Thyroid gland (tissue), 4 donors: ENCODE measurements at regions not wholly inside any gene's neighbourhood (a gene's known extent, or its start where the extent isn't known, plus 50 kb on each side); places are given as distances from the start of the nearest gene placed in this dataset.

Experiments used
- DNase-seq, 2 donors: peaks; one replicate each; pipeline ENCODE4 v3.0.0-alpha.2; 2019
- H3K27ac ChIP-seq, 3 donors: fragments of 200-600 bp; sonication (generic); 1 replicate in 2 of 3; 2 replicates in 1 of 3; pipeline ENCODE4 v1.5.1; 2016 to 2019; ENCODE audit warnings: mild to moderate bottlenecking in 1 of 3, moderate library complexity in 1 of 3
- H3K27me3 ChIP-seq: fragments of 200-600 bp; sonication (generic); one replicate; pipeline ENCODE4 v1.5.1; 2019
- H3K36me3 ChIP-seq, 2 donors: fragments of 200-600 bp; sonication (generic); one replicate each; pipeline ENCODE4 v1.5.1; 2016 to 2019
- H3K4me1 ChIP-seq, 2 donors: fragments of 200-600 bp; sonication (generic); one replicate each; pipeline ENCODE4 v1.5.1; 2017 to 2019
- H3K4me3 ChIP-seq, 3 donors: fragments of 200-600 bp; sonication (generic); replicated peaks in 1 of 3; 1 replicate in 2 of 3; 2 replicates in 1 of 3; pipeline ENCODE4 v1.5.1; 2016; ENCODE audit warnings: mild to moderate bottlenecking in 1 of 3
- H3K9me3 ChIP-seq: fragments of 200-600 bp; sonication (generic); one replicate; pipeline ENCODE4 v1.5.1; 2017
- POLR2A ChIP-seq, 2 donors: fragments of 450-650 bp; IDR thresholded peaks; one replicate each; pipeline ENCODE4 v1.6.1; 2017; ENCODE audit warnings: antibody characterized with exemption in 2 of 2, mild to moderate bottlenecking in 2 of 2, moderate library complexity in 1 of 2
- WGBS, 2 donors: methylation state at CpG; one replicate each; pipeline ENCODE4 v1.1.5; 2017; 5-methylcytosine and 5-hydroxymethylcytosine counted together
- intact Hi-C: fragments of 100-400 bp; cut with DNase I; formaldehyde crosslinking; loops from one replicate; pipeline ENCODE4 v1.15.1; 2023
- TF ChIP-seq, protein P1 (sequence below), 6 experiments: fragments of 200-600 bp in 3 of 6; fragments of 450-650 bp in 3 of 6; sonication (generic) in 3 of 6; IDR thresholded peaks; one replicate each; pipeline ENCODE4 v1.5.1; 2016 to 2019; ENCODE audit warnings: antibody characterized with exemption in 6 of 6, mild to moderate bottlenecking in 2 of 6, inconsistent platforms in 1 of 6, moderate library complexity in 1 of 6

GRCh38 chr1:234782791-234783190, 172.8 kb upstream of the IRF2BP2 start:
- Histone ChIP-seq H3K9me3 (no peaks in the 10 kb centered on the region), H3K36me3 (no peaks in the 10 kb centered on the region), H3K4me1 (peaks cover 0 to 8% of the 10 kb centered on the region in 2 donors), H3K27me3 (no peaks in the 10 kb centered on the region), H3K4me3 (no peak overlapping the region), H3K27ac (no peak overlapping the region)
- WGBS, 2 donors = 51 to 52% methylated on average over 2 of the region's 2 CpGs
- TF ChIP-seq, protein P1, sequence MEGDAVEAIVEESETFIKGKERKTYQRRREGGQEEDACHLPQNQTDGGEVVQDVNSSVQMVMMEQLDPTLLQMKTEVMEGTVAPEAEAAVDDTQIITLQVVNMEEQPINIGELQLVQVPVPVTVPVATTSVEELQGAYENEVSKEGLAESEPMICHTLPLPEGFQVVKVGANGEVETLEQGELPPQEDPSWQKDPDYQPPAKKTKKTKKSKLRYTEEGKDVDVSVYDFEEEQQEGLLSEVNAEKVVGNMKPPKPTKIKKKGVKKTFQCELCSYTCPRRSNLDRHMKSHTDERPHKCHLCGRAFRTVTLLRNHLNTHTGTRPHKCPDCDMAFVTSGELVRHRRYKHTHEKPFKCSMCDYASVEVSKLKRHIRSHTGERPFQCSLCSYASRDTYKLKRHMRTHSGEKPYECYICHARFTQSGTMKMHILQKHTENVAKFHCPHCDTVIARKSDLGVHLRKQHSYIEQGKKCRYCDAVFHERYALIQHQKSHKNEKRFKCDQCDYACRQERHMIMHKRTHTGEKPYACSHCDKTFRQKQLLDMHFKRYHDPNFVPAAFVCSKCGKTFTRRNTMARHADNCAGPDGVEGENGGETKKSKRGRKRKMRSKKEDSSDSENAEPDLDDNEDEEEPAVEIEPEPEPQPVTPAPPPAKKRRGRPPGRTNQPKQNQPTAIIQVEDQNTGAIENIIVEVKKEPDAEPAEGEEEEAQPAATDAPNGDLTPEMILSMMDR (IDR thresholded peaks at IDR 0.05) = peak in 1 of 6 experiments; percentile 22
- no peak for TF ChIP-seq POLR2A (IDR thresholded peaks at IDR 0.05)
- intact Hi-C loops = no loop called here
- peak; percentile 40 to 61 for DNase-seq

GRCh38 chr1:234782105-234782751, 172.2 kb upstream of the IRF2BP2 start:
- no peak for TF ChIP-seq POLR2A (IDR thresholded peaks at IDR 0.05)
- TF ChIP-seq, protein P1 (IDR thresholded peaks at IDR 0.05) = peak in 1 of 6 experiments; percentile 4
- H3K4me3 ChIP-seq = no peak overlapping the region
- no peak for DNase-seq
- H3K4me1 ChIP-seq = peaks cover 0 to 8% of the 10 kb centered on the region in 2 donors
- H3K36me3 ChIP-seq = no peaks in the 10 kb centered on the region
- intact Hi-C loops = no loop called here
- no peaks in the 10 kb centered on the region for H3K9me3 ChIP-seq
- WGBS, 2 donors = 89 to 93% methylated on average over 7 of the region's 7 CpGs
- no peaks in the 10 kb centered on the region for H3K27me3 ChIP-seq
- H3K27ac ChIP-seq = no peak overlapping the region

GRCh38 chr1:234781241-234782065, 171.5 kb upstream of the IRF2BP2 start:
- peaks cover 0 to 8% of the 10 kb centered on the region in 2 donors for H3K4me1 ChIP-seq
- H3K36me3 ChIP-seq = no peaks in the 10 kb centered on the region
- no peak for TF ChIP-seq POLR2A (IDR thresholded peaks at IDR 0.05)
- TF ChIP-seq, protein P1 (IDR thresholded peaks at IDR 0.05) = no peak
- no peaks in the 10 kb centered on the region for H3K9me3 ChIP-seq
- H3K27me3 ChIP-seq = no peaks in the 10 kb centered on the region
- WGBS, 2 donors = 86 to 93% methylated on average over 8 of the region's 8 CpGs
- DNase-seq = no peak
- H3K4me3 ChIP-seq = no peak overlapping the region
- intact Hi-C loops = no loop called here
- H3K27ac ChIP-seq = no peak overlapping the region

DNA sequence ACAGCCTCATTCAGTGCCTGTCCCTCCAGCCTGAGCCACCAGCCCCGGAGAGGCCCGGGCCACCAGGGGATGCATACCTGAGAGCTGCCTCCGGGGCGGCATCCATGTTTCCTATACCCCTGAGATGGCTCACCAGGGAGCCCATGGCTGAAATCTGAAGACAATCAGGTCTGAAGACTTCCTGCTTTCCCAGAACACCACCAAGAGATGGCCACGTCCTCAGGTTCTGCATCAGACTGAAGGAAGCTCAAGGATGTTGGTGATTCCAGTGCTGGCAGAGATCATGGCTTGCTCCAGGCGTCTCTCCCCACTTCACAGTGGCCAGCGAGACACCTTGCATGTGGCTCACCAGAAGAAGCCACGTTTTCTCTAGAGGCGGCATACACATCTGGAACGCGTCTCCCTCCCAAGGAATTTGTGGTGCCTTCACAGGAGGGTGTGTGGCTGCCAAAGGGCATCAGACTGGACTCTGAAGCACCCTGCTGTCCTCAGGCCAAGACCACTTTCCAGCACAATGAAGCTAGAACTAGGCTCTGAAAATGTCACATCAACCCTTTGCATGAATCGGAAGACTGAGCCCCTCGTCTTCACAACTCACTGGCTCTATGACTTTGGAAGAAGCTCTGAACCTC, 170.7 kb upstream of the IRF2BP2 start:
- Histone ChIP-seq H3K27ac (no peak overlapping the region), H3K27me3 (no peaks in the 10 kb centered on the region), H3K9me3 (no peaks in the 10 kb centered on the region), H3K4me3 (no peak overlapping the region), H3K36me3 (no peaks in the 10 kb centered on the region), H3K4me1 (peaks cover 0 to 8% of the 10 kb centered on the region in 2 donors)
- no peak for TF ChIP-seq POLR2A (IDR thresholded peaks at IDR 0.05)
- TF ChIP-seq, protein P1 (IDR thresholded peaks at IDR 0.05) = no peak
- DNase-seq = no peak
- intact Hi-C loops = no loop called here
- WGBS, 2 donors = 81 to 83% methylated on average over 13 of the region's 13 CpGs
